Chondrocyte (in vitro differentiated cells): ENCODE measurements at regions not wholly inside any gene's neighbourhood (a gene's known extent, or its start where the extent isn't known, plus 50 kb on each side); places are given as distances from the start of the nearest gene placed in this dataset.

Source experiments
- DNase-seq: peaks from one replicate; pipeline ENCODE4 v3.0.0; 2021; ENCODE audit warnings: mixed read lengths, low spot score
- H3K27ac Mint-ChIP-seq: one replicate; pipeline ENCODE4 v1.8.0; 2021; ENCODE audit warnings: mild to moderate bottlenecking, moderate library complexity, mixed read lengths; ENCODE audit not compliant: unreplicated experiment
- H3K27me3 Mint-ChIP-seq: 2 replicates; pipeline ENCODE4 v1.8.0; 2021; ENCODE audit warnings: low read depth, mixed read lengths
- H3K36me3 Mint-ChIP-seq: 2 replicates; pipeline ENCODE4 v1.8.0; 2021; ENCODE audit warnings: low read depth, mixed read lengths
- H3K4me1 Mint-ChIP-seq: 2 replicates; pipeline ENCODE4 v1.8.0; 2021; ENCODE audit warnings: low read depth, mild to moderate bottlenecking, mixed read lengths
- H3K4me3 Mint-ChIP-seq: one replicate; pipeline ENCODE4 v1.8.0; 2021; ENCODE audit warnings: mild to moderate bottlenecking, moderate library complexity, mixed read lengths; ENCODE audit not compliant: unreplicated experiment
- H3K9me3 Mint-ChIP-seq: 2 replicates; pipeline ENCODE4 v1.8.0; 2021; ENCODE audit warnings: low read depth, mixed read lengths
- TF ChIP-seq, protein P1 (sequence below): fragments of 200-600 bp; sonication (generic); IDR thresholded peaks from 2 replicates; pipeline ENCODE4 v1.5.0; 2021; ENCODE audit warnings: antibody characterized with exemption, mild to moderate bottlenecking, moderate library complexity

GRCh38 chr5:175597718-175598117, 60.2 kb upstream of the HRH2 start:
- Mint-ChIP-seq H3K36me3 (no peaks in the 10 kb centered on the region), H3K4me1 (no peaks in the 10 kb centered on the region), H3K27me3 (no peaks in the 10 kb centered on the region), H3K9me3 (no peaks in the 10 kb centered on the region), H3K27ac (no peak overlapping the region), H3K4me3 (no peak overlapping the region)
- TF ChIP-seq, protein P1, sequence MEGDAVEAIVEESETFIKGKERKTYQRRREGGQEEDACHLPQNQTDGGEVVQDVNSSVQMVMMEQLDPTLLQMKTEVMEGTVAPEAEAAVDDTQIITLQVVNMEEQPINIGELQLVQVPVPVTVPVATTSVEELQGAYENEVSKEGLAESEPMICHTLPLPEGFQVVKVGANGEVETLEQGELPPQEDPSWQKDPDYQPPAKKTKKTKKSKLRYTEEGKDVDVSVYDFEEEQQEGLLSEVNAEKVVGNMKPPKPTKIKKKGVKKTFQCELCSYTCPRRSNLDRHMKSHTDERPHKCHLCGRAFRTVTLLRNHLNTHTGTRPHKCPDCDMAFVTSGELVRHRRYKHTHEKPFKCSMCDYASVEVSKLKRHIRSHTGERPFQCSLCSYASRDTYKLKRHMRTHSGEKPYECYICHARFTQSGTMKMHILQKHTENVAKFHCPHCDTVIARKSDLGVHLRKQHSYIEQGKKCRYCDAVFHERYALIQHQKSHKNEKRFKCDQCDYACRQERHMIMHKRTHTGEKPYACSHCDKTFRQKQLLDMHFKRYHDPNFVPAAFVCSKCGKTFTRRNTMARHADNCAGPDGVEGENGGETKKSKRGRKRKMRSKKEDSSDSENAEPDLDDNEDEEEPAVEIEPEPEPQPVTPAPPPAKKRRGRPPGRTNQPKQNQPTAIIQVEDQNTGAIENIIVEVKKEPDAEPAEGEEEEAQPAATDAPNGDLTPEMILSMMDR, result no peak
- no peak for DNase-seq

DNA sequence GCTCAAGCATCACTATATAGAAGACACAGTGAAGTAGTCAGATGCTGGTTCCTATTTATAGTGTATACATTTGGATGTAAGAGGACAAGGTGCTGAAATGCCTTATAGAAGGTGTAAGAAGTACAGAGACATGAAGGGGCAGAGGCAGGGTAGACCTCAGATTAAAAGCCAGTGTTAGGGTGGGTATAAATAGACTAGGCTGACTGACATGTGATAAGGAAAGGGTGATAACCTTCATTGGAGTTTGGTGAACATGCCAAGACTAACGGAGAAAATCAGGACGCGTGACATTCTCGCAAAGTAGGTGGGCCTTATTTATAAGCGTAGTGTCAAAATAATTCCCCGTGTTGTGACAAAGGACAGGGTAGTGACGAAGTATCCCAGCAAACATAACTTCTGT, 59.1 kb upstream of the HRH2 start:
- peaks cover 5% of the 10 kb centered on the region for H3K27me3 Mint-ChIP-seq
- no peak for DNase-seq
- no peaks in the 10 kb centered on the region for H3K36me3 Mint-ChIP-seq
- H3K9me3 Mint-ChIP-seq, result no peaks in the 10 kb centered on the region
- H3K27ac Mint-ChIP-seq, result no peak overlapping the region
- H3K4me1 Mint-ChIP-seq, result no peaks in the 10 kb centered on the region
- no peak overlapping the region for H3K4me3 Mint-ChIP-seq
- TF ChIP-seq, protein P1, result no peak

GRCh38 chr5:175599210-175599609, 58.7 kb upstream of the HRH2 start:
- DNase-seq, result no peak
- no peaks in the 10 kb centered on the region for H3K9me3 Mint-ChIP-seq
- H3K36me3 Mint-ChIP-seq, result no peaks in the 10 kb centered on the region
- no peak overlapping the region for H3K4me3 Mint-ChIP-seq
- no peaks in the 10 kb centered on the region for H3K4me1 Mint-ChIP-seq
- no peak overlapping the region for H3K27ac Mint-ChIP-seq
- peaks cover 5% of the 10 kb centered on the region for H3K27me3 Mint-ChIP-seq
- TF ChIP-seq, protein P1, result no peak

GRCh38 chr5:175603987-175604739, 53.7 kb upstream of the HRH2 start:
- H3K27ac Mint-ChIP-seq, result no peak overlapping the region
- peaks cover 11% of the 10 kb centered on the region for H3K27me3 Mint-ChIP-seq
- no peak for DNase-seq
- no peaks in the 10 kb centered on the region for H3K36me3 Mint-ChIP-seq
- H3K4me3 Mint-ChIP-seq, result no peak overlapping the region
- H3K4me1 Mint-ChIP-seq, result no peaks in the 10 kb centered on the region
- H3K9me3 Mint-ChIP-seq, result peaks cover 10% of the 10 kb centered on the region
- TF ChIP-seq, protein P1, result no peak

DNA sequence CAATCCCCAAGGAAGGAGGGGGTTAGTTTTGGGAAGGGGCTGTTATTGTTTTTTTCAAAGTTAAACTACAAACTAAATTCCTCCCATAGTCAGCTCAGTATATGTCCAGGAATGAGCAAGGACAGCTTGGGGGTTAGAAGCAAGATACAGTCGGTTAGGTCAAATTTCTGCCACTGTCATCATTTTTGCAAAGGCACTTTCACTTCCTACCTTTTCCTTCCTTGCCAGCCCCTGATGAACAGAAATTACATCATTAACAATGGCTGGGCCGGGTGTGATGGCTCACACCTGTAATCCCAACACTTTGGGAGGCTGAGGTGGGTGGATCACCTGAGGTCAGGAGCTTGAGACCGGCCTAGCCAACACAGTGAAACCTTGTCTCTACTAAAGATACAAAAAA, 51.5 kb upstream of the HRH2 start:
- Mint-ChIP-seq H3K27me3 (peaks cover 22% of the 10 kb centered on the region), H3K36me3 (no peaks in the 10 kb centered on the region), H3K9me3 (peaks cover 13% of the 10 kb centered on the region), H3K4me1 (no peaks in the 10 kb centered on the region), H3K27ac (no peak overlapping the region), H3K4me3 (no peak overlapping the region)
- DNase-seq, result no peak
- TF ChIP-seq, protein P1, result no peak
